PC-3 (cell line): ENCODE measurements at regions not wholly inside any gene's neighbourhood (a gene's known extent, or its start where the extent isn't known, plus 50 kb on each side); places are given as distances from the start of the nearest gene placed in this dataset.

ENCODE experiments used
- ATAC-seq: fragments of 200-7000 bp; cut with Tn5 transposase; 2 replicates; pipeline ENCODE4 v1.9.1; 2020; ENCODE audit warnings: mild to moderate bottlenecking, moderate library complexity
- BruUV-seq: library from RNA; stranded (reverse); fragments of 400-500 nt; replicated peaks from 2 replicates; lab custom pipeline; 2021; lab: Mats Ljungman, UMichigan
- CTCF ChIA-PET: fragments of 300-600 bp; sonication (Branson Sonifier 250); formaldehyde crosslinking; loops from one replicate; lab custom pipeline; 2022; ENCODE audit warnings: antibody characterized with exemption; lab: Charles Lee
- POLR2A ChIA-PET: fragments of 300-600 bp; sonication (Branson Sonifier 250); formaldehyde crosslinking; loops from one replicate; lab custom pipeline; 2022; ENCODE audit warnings: antibody characterized with exemption; ENCODE audit not compliant: unreplicated experiment; lab: Charles Lee
- DNase-seq: peaks from one replicate; pipeline ENCODE4 v3.0.0-alpha.2; 2015
- H2AFZ ChIP-seq: fragments of 300-600 bp; sonication (generic); 2 replicates; pipeline ENCODE4 v1.6.0; 2016; ENCODE audit warnings: antibody characterized with exemption, low read length
- H3F3A ChIP-seq: fragments of 300-600 bp; sonication (generic); one replicate; pipeline ENCODE4 v1.6.0; 2017; ENCODE audit warnings: antibody characterized with exemption, low read length, control low read depth, mild to moderate bottlenecking; ENCODE audit not compliant: unreplicated experiment
- H3K27ac ChIP-seq: fragments of 300-600 bp; sonication (generic); 2 replicates; pipeline ENCODE4 v1.5.1; 2016; ENCODE audit warnings: mild to moderate bottlenecking, low read length
- H3K27me3 ChIP-seq: fragments of 300-600 bp; sonication (generic); 2 replicates; pipeline ENCODE4 v1.6.1; 2016; ENCODE audit warnings: low read length, mixed read lengths
- H3K36me3 ChIP-seq: fragments of 300-600 bp; sonication (generic); 2 replicates; pipeline ENCODE4 v1.6.1; 2016; ENCODE audit warnings: low read depth, mixed run types, low read length, mixed read lengths
- H3K4me1 ChIP-seq: fragments of 300-600 bp; sonication (generic); 2 replicates; pipeline ENCODE4 v1.5.1; 2016; ENCODE audit warnings: low read length; ENCODE audit not compliant: insufficient read depth
- H3K4me2 ChIP-seq: fragments of 300-600 bp; sonication (generic); 2 replicates; pipeline ENCODE4 v1.6.0; 2016; ENCODE audit warnings: low read length
- H3K4me3 ChIP-seq: fragments of 300-600 bp; sonication (generic); 2 replicates; pipeline ENCODE4 v1.5.1; 2016; ENCODE audit warnings: mild to moderate bottlenecking, low read length, mixed read lengths
- H3K79me2 ChIP-seq: fragments of 300-600 bp; sonication (generic); 2 replicates; pipeline ENCODE4 v1.6.1; 2017; ENCODE audit warnings: low read length, mixed read lengths
- H3K9ac ChIP-seq: fragments of 300-600 bp; sonication (generic); 2 replicates; pipeline ENCODE4 v1.6.0; 2016; ENCODE audit warnings: mild to moderate bottlenecking, low read length
- H3K9me2 ChIP-seq: fragments of 300-600 bp; sonication (generic); replicated peaks from 2 replicates; pipeline ENCODE4 v1.6.1; 2016; ENCODE audit warnings: mixed run types, low read length, mixed read lengths
- H3K9me3 ChIP-seq: fragments of 300-600 bp; sonication (generic); 2 replicates; pipeline ENCODE4 v1.6.1; 2016; ENCODE audit warnings: low read length, mixed read lengths
- H4K20me1 ChIP-seq: fragments of 300-600 bp; sonication (generic); 2 replicates; pipeline ENCODE4 v1.6.1; 2016; ENCODE audit warnings: low read length, mixed read lengths
- EZH2 ChIP-seq: fragments of 300-600 bp; sonication (generic); IDR thresholded peaks from one replicate; pipeline ENCODE4 v1.6.1; 2017; ENCODE audit warnings: antibody characterized with exemption, mild to moderate bottlenecking, low read length; ENCODE audit not compliant: unreplicated experiment
- EZH2phosphoT487 ChIP-seq: fragments of 300-600 bp; sonication (generic); IDR thresholded peaks from 2 replicates; pipeline ENCODE4 v1.6.1; 2018; ENCODE audit warnings: mild to moderate bottlenecking, antibody characterized with exemption, low read length, borderline replicate concordance
- intact Hi-C: fragments of 100-400 bp; cut with micrococcal nuclease; formaldehyde crosslinking; loops from 2 replicates; pipeline ENCODE4 v1.9.0; 2023
- TF ChIP-seq, protein P1 (sequence below): fragments of 300-600 bp; sonication (generic); conservative IDR thresholded peaks from 2 replicates; pipeline ENCODE4 v1.5.1; 2017; ENCODE audit warnings: antibody characterized with exemption, low read depth, mild to moderate bottlenecking, low read length

DNA sequence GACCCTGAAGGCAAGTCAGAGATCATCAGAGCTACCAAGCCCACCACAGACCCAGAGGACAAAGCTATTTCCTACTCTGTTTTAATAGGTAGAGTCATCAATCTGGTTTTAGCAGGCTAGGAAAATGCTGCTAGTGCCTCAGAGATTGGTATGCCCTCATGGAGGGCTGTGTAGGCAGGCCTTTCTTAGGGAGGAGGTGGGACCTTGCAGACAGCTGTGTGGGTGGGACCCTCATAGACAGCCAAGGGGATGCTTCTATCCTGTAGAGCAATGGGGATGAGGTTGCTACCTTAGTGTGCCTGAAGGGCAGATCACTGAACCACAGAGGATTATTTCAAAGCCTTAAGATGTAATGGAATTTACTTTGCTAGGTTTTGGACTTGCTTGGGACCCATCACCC lies 534.9 kb upstream of the KLF12 start:
- Histone ChIP-seq H2AFZ (no peak overlapping the region), H3K36me3 (no peaks in the 10 kb centered on the region), H3K9me2 (no peaks in the 10 kb centered on the region), H3F3A (no peaks in the 10 kb centered on the region), H3K9ac (no peak overlapping the region), H3K4me1 (no peaks in the 10 kb centered on the region), H3K9me3 (no peaks in the 10 kb centered on the region), H4K20me1 (no peaks in the 10 kb centered on the region), H3K4me2 (no peak overlapping the region), H3K27me3 (no peaks in the 10 kb centered on the region), H3K79me2 (no peaks in the 10 kb centered on the region), H3K4me3 (no peak overlapping the region), H3K27ac (no peak overlapping the region)
- no peak for ATAC-seq
- POLR2A ChIA-PET = no interaction called here
- TF ChIP-seq EZH2 (no peak), EZH2phosphoT487 (no peak)
- TF ChIP-seq, protein P1, sequence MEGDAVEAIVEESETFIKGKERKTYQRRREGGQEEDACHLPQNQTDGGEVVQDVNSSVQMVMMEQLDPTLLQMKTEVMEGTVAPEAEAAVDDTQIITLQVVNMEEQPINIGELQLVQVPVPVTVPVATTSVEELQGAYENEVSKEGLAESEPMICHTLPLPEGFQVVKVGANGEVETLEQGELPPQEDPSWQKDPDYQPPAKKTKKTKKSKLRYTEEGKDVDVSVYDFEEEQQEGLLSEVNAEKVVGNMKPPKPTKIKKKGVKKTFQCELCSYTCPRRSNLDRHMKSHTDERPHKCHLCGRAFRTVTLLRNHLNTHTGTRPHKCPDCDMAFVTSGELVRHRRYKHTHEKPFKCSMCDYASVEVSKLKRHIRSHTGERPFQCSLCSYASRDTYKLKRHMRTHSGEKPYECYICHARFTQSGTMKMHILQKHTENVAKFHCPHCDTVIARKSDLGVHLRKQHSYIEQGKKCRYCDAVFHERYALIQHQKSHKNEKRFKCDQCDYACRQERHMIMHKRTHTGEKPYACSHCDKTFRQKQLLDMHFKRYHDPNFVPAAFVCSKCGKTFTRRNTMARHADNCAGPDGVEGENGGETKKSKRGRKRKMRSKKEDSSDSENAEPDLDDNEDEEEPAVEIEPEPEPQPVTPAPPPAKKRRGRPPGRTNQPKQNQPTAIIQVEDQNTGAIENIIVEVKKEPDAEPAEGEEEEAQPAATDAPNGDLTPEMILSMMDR = no peak
- CTCF ChIA-PET = no interaction called here
- DNase-seq = no peak
- BruUV-seq = no TSS peak
- intact Hi-C loops = no loop called here

DNA sequence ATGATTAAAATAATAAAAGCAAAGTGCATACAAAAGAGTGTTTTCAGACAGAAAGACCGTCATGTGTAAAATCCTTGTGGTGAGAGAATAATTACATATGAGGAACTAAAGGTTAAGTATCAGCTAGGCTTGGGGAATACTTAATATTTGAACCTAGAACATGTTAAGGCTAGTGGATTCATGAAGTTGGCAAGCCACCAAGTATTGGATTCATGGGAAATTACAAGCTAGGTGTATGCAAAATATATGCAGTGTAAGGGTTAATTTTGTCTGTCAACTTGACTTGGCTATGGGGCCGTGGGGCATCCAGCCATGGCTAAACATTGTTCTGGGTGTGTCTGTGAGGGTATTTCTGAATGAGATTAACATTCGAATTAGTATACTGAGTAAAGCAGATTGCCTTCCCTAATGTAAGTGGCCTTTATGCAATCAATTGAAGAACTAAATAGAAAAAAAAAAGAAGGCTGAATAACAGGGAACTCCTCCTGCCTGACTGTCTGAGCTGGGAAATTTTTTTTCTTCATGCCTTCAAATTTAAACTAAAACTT lies 533.5 kb upstream of the KLF12 start:
- Histone ChIP-seq H3K36me3 (no peaks in the 10 kb centered on the region), H3K27ac (no peak overlapping the region), H3K4me1 (no peaks in the 10 kb centered on the region), H3K79me2 (no peaks in the 10 kb centered on the region), H4K20me1 (no peaks in the 10 kb centered on the region), H3K27me3 (no peaks in the 10 kb centered on the region), H2AFZ (no peak overlapping the region), H3K9ac (no peak overlapping the region), H3K4me2 (no peak overlapping the region), H3F3A (no peaks in the 10 kb centered on the region), H3K9me3 (no peaks in the 10 kb centered on the region), H3K4me3 (no peak overlapping the region), H3K9me2 (no peaks in the 10 kb centered on the region)
- TF ChIP-seq EZH2 (no peak), EZH2phosphoT487 (no peak)
- TF ChIP-seq, protein P1 = no peak
- intact Hi-C loops = no loop called here
- no TSS peak for BruUV-seq
- DNase-seq = no peak
- CTCF ChIA-PET = no interaction called here
- no peak for ATAC-seq
- POLR2A ChIA-PET = no interaction called here

DNA sequence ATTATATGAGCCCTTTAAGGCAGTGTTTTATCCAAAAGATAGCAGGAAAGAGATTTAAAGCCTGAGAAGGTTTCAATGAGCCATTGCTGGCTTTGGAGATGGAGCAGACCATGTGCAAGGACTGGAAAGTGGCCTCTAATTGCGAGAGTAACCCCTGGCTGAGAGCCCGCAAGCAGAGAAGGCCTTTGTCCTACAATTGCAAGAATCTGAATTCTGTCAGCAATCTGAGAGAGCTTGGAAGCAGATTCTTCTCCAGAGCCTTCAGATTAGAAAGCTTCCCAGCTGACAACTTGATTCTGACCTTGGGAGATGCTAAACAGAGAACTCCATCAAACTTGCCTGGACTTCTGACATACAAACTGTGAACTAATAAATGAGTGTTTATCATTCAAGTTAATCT lies 528.7 kb upstream of the KLF12 start:
- no peaks in the 10 kb centered on the region for H3F3A ChIP-seq
- no TSS peak for BruUV-seq
- H3K4me3 ChIP-seq = no peak overlapping the region
- ChIA-PET CTCF (no interaction called here), POLR2A (no interaction called here)
- no peaks in the 10 kb centered on the region for H3K9me3 ChIP-seq
- no peaks in the 10 kb centered on the region for H3K79me2 ChIP-seq
- H4K20me1 ChIP-seq = no peaks in the 10 kb centered on the region
- no peak for DNase-seq
- no peaks in the 10 kb centered on the region for H3K27me3 ChIP-seq
- TF ChIP-seq EZH2phosphoT487 (no peak), EZH2 (no peak)
- TF ChIP-seq, protein P1 = no peak
- no peaks in the 10 kb centered on the region for H3K9me2 ChIP-seq
- no peaks in the 10 kb centered on the region for H3K4me1 ChIP-seq
- H3K27ac ChIP-seq = no peak overlapping the region
- no peak overlapping the region for H3K9ac ChIP-seq
- ATAC-seq = no peak
- no peaks in the 10 kb centered on the region for H3K36me3 ChIP-seq
- intact Hi-C loops = no loop called here
- H3K4me2 ChIP-seq = no peak overlapping the region
- H2AFZ ChIP-seq = no peak overlapping the region
